ENCODE measurements at regions not wholly inside any gene's neighbourhood (a gene's known extent, or its start where the extent isn't known, plus 50 kb on each side); places are given as distances from the start of the nearest gene placed in this dataset.

- Histone ChIP-seq H3K4ac (replicated peaks; ENCODE audit: insufficient read length, low read depth, low read length) (no peak overlapping the region), H3K23me2 (ENCODE audit: low read depth, low read length) (no peaks in the 10 kb centered on the region), H4K20me1 (replicated peaks in 1 of 2; ENCODE audit: control insufficient read depth in 1 of 2, insufficient read depth in 2 of 2, low read length in 2 of 2) (no peaks in the 10 kb centered on the region), H3K27me3 (replicated peaks in 1 of 4; ENCODE audit: control insufficient read depth in 3 of 4, extremely low read depth in 1 of 4, insufficient read depth in 3 of 4, low read length in 3 of 4) (no peaks in the 10 kb centered on the region), H2BK20ac (ENCODE audit: low read length) (no peak overlapping the region), H3K36me3 (ENCODE audit: control insufficient read depth in 2 of 4, insufficient read depth in 4 of 4, low read length in 3 of 4) (no peaks in the 10 kb centered on the region), H4K91ac (replicated peaks; ENCODE audit: insufficient read length, low read length) (no peak overlapping the region), H3K4me2 (ENCODE audit: insufficient read depth in 1 of 2, low read depth in 2 of 2, low read length in 2 of 2) (no peak overlapping the region), H2BK15ac (ENCODE audit: low read length) (no peak overlapping the region), H4K5ac (ENCODE audit: insufficient read length, low read depth, low read length) (no peak overlapping the region), H3K9me3 (ENCODE audit: insufficient read depth in 2 of 2, low read depth in 1 of 2, low read length in 1 of 2) (no peaks in the 10 kb centered on the region), H3K79me2 (ENCODE audit: control insufficient read depth in 1 of 2, insufficient read depth in 2 of 2, low read length in 2 of 2) (no peaks in the 10 kb centered on the region), H2AFZ (ENCODE audit: low read length) (no peak overlapping the region), H3K9ac (replicated peaks in 1 of 4; ENCODE audit: extremely low read depth in 1 of 4, low read depth in 3 of 4, low read length in 3 of 4) (no peak overlapping the region), H3K4me3 (ENCODE audit: extremely low read depth in 1 of 4, insufficient read depth in 2 of 4, low read depth in 3 of 4, low read length in 4 of 4) (no peak overlapping the region), H3K79me1 (ENCODE audit: low read depth, low read length) (no peaks in the 10 kb centered on the region), H3K18ac (ENCODE audit: extremely low read depth, low read length) (no peak overlapping the region), H3K27ac (ENCODE audit: low read depth, low read length) (no peak overlapping the region), H2BK12ac (ENCODE audit: low read depth, low read length) (no peak overlapping the region), H3K56ac (replicated peaks; ENCODE audit: insufficient read length, low read depth, low read length) (peak overlapping the region; percentile 1), H3K4me1 (replicated peaks in 1 of 4; ENCODE audit: control insufficient read depth in 3 of 4, insufficient read depth in 4 of 4, low read length in 3 of 4) (peaks cover 0 to 3% (median 1%) of the 10 kb centered on the region in 4 experiments; a peak in 1 of 7 replicates), H2BK5ac (ENCODE audit: low read depth, low read length) (no peak overlapping the region), H2AK5ac (ENCODE audit: low read depth, low read length) (no peak overlapping the region), H3K23ac (ENCODE audit: insufficient read length) (no peak overlapping the region), H3K14ac (ENCODE audit: insufficient read length) (no peak overlapping the region), H2BK120ac (replicated peaks; ENCODE audit: low read depth, low read length) (no peak overlapping the region), H4K8ac (ENCODE audit: extremely low read depth, insufficient read depth, low read length) (no peak overlapping the region)
- CTCF ChIA-PET (ENCODE audit: partially characterized antibody) = interaction anchor here (0.6 kb wide), 1 partner anchor 75 kb away, joined by 3 read pairs; no protein-coding TSS in a partner anchor
- FAIRE-seq (no peak), DNase-seq (ENCODE audit: low read depth in 1 of 2, low spot score in 2 of 2) (no peak)
- 87% methylated on average over 1 of the region's 1 CpG; no CpG with 5 or more reads in 1 of the 2 experiments for WGBS, 2 experiments (ENCODE audit: extremely low coverage in 1 of 2, insufficient coverage in 1 of 2, insufficient read length in 1 of 2, insufficient replicate concordance in 2 of 2, low coverage in 1 of 2, low lambda C conversion rate in 2 of 2, missing lambda C conversion rate in 1 of 2)
- POLR2A ChIA-PET (ENCODE audit: partially characterized antibody) = interaction anchor here (0.7 kb wide), 1 partner anchor 90 kb away, joined by 3 read pairs; no protein-coding TSS in a partner anchor
- TF ChIP-seq ASH2L (IDR thresholded peaks at IDR 0.05; ENCODE audit: low read length) (no peak), EGR1 (IDR thresholded peaks at IDR 0.05; ENCODE audit: borderline replicate concordance, low read depth, low read length) (no peak), E2F6 (IDR thresholded peaks at IDR 0.05) (no peak), POLR2A (IDR thresholded peaks at IDR 0.05; ENCODE audit: control extremely low read depth in 1 of 2, low read depth in 2 of 2, low read length in 2 of 2) (no peak), TBP (IDR thresholded peaks at IDR 0.05; ENCODE audit: low read depth, low read length) (no peak), CHD1 (IDR thresholded peaks at IDR 0.05; ENCODE audit: low read depth, low read length) (no peak), TAF1 (IDR thresholded peaks at IDR 0.05; ENCODE audit: low read depth, low read length) (no peak), FOSL1 (IDR thresholded peaks at IDR 0.05; ENCODE audit: insufficient read depth, low read depth, low read length) (no peak), TAF7 (optimal IDR thresholded peaks at IDR 0.05; ENCODE audit: borderline replicate concordance, low read depth, low read length) (no peak), ATF3 (IDR thresholded peaks at IDR 0.05; ENCODE audit: insufficient read depth, low read depth, low read length) (no peak), YY1 (IDR thresholded peaks at IDR 0.05; ENCODE audit: low read depth, low read length) (no peak), ZNF274 (IDR thresholded peaks at IDR 0.05; ENCODE audit: borderline replicate concordance, extremely low read depth, low read length) (no peak), PHF8 (conservative IDR thresholded peaks at IDR 0.05; ENCODE audit: low read depth, low read length) (no peak), RXRA (IDR thresholded peaks at IDR 0.05; ENCODE audit: insufficient read depth, low read depth, low read length) (no peak), CEBPB (IDR thresholded peaks at IDR 0.05; ENCODE audit: low read depth, low read length) (no peak)
Observed at GRCh38 chr7:85980740-85981139, 663.0 kb upstream of the GRM3 start.

Data from H1 (cell line).